Type B pancreatic cell (in vitro differentiated cells): ENCODE measurements at regions not wholly inside any gene's neighbourhood (a gene's known extent, or its start where the extent isn't known, plus 50 kb on each side); places are given as distances from the start of the nearest gene placed in this dataset.

ENCODE experiments used
- DNase-seq: peaks from one replicate; pipeline ENCODE4 v3.0.0; 2021; ENCODE audit warnings: mixed read lengths; ENCODE audit not compliant: unreplicated experiment; ENCODE audit errors: extremely low spot score
- H3K27ac Mint-ChIP-seq: 2 replicates; pipeline ENCODE4 v1.8.0; 2021; ENCODE audit warnings: mild to moderate bottlenecking, mixed read lengths
- H3K27me3 Mint-ChIP-seq: 2 replicates; pipeline ENCODE4 v1.8.0; 2021; ENCODE audit warnings: mixed read lengths
- H3K36me3 Mint-ChIP-seq: 2 replicates; pipeline ENCODE4 v1.8.0; 2021; ENCODE audit warnings: mixed read lengths
- H3K4me1 Mint-ChIP-seq: one replicate; pipeline ENCODE4 v1.8.0; 2021; ENCODE audit warnings: mixed read lengths; ENCODE audit not compliant: unreplicated experiment
- H3K4me3 Mint-ChIP-seq: 2 replicates; pipeline ENCODE4 v1.8.0; 2021; ENCODE audit warnings: mild to moderate bottlenecking, mixed read lengths
- H3K9me3 Mint-ChIP-seq: 2 replicates; pipeline ENCODE4 v1.8.0; 2021; ENCODE audit warnings: mixed read lengths
- CTCF ChIP-seq: fragments of 200-600 bp; sonication (generic); conservative IDR thresholded peaks from 2 replicates; pipeline ENCODE4 v1.5.0; 2021; ENCODE audit warnings: antibody characterized with exemption, mild to moderate bottlenecking

DNA sequence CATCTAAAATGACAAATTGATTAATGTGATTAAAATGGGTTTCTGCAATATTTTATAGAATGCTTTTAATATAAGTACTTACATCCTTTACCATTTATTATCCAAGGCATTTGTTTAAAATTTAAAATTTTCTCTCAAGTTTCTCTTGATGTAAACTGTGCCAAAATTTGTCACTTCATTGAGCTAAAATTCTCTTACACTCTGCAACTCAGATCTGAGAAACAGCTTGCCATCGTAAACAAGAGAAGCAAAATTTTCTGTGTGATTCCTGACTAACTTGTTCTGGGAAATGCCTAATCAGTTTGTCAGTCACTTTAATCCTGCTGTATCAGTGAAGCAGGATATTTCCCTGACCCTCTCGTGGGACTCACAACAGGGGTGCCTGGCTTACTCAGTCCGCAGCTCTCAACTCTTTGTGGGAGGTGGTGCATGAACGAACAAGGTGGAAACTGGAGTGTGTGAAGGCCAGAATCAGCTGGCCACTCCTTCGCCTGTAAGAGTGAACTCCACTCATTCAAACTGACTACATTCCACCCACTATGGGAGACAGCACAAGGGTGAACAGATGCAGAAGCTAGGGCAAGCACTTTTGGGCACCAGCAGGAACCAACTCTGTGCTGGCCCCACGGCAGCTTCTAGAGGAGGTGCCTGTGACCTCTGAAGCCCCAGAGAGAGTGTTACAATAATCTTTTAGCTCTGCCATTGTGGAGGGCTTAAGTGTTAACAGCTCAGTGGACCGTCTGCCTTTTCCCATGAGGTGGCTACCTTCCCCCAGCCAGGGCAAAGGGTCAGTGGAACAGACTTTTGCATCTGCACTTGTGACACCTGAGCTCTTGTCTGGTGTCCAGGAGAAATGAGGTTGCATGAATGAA, 349.4 kb downstream of the FAT4 start:
- DNase-seq = no peak
- Mint-ChIP-seq H3K9me3 (no peaks in the 10 kb centered on the region), H3K27ac (no peak overlapping the region), H3K36me3 (no peaks in the 10 kb centered on the region), H3K4me1 (no peaks in the 10 kb centered on the region), H3K4me3 (no peak overlapping the region), H3K27me3 (no peaks in the 10 kb centered on the region)
- no peak for TF ChIP-seq CTCF

DNA sequence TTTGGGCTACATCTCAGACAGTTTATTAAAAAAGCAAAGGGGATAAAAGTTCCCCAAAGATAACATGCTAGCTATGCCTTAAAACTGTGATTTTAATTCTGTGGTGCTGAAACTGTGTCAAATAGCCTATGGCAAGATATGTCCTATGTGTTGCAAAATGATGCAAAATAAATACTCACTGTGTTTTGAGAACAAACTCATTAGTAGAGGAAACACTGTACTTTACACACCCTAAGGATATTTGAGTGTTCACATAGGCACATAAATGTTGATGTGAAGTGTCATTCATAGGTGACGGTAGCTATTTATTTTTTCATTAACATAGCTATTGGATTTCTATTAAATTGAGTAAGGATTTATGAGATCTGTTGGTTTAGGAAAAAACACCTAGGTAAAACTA, 351.9 kb downstream of the FAT4 start:
- H3K36me3 Mint-ChIP-seq = no peaks in the 10 kb centered on the region
- no peak overlapping the region for H3K27ac Mint-ChIP-seq
- H3K4me3 Mint-ChIP-seq = no peak overlapping the region
- no peak for TF ChIP-seq CTCF
- no peaks in the 10 kb centered on the region for H3K9me3 Mint-ChIP-seq
- DNase-seq = no peak
- no peaks in the 10 kb centered on the region for H3K27me3 Mint-ChIP-seq
- no peaks in the 10 kb centered on the region for H3K4me1 Mint-ChIP-seq

- no peaks in the 10 kb centered on the region for H3K9me3 Mint-ChIP-seq
- no peak overlapping the region for H3K27ac Mint-ChIP-seq
- no peak for TF ChIP-seq CTCF
- no peaks in the 10 kb centered on the region for H3K36me3 Mint-ChIP-seq
- H3K4me1 Mint-ChIP-seq = no peaks in the 10 kb centered on the region
- no peak for DNase-seq
- no peak overlapping the region for H3K4me3 Mint-ChIP-seq
- H3K27me3 Mint-ChIP-seq = no peaks in the 10 kb centered on the region
Measured at GRCh38 chr4:125676156-125676555, 361.4 kb downstream of the FAT4 start.

DNA sequence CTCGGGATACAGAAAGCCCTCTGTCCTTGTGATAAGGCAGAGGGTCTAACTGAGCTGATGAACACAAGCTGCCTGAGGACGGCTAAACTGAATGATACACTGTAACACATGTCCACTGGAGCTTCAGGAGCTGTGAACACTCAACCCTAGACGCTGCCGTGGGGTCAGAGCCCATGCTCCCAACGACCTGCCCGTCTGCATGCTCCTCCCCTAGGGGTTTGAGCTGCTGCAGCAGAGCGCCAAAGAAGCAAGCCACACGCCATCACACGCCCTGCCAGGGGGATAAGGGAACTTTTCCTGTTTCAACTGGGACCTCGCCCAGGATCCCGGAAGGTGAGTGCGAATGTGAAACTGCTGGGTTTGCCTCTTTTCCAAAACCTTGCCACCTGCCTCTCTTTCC, 361.8 kb downstream of the FAT4 start:
- no peaks in the 10 kb centered on the region for H3K9me3 Mint-ChIP-seq
- no peaks in the 10 kb centered on the region for H3K27me3 Mint-ChIP-seq
- no peaks in the 10 kb centered on the region for H3K4me1 Mint-ChIP-seq
- H3K27ac Mint-ChIP-seq = no peak overlapping the region
- no peak overlapping the region for H3K4me3 Mint-ChIP-seq
- no peaks in the 10 kb centered on the region for H3K36me3 Mint-ChIP-seq
- no peak for DNase-seq
- no peak for TF ChIP-seq CTCF

DNA sequence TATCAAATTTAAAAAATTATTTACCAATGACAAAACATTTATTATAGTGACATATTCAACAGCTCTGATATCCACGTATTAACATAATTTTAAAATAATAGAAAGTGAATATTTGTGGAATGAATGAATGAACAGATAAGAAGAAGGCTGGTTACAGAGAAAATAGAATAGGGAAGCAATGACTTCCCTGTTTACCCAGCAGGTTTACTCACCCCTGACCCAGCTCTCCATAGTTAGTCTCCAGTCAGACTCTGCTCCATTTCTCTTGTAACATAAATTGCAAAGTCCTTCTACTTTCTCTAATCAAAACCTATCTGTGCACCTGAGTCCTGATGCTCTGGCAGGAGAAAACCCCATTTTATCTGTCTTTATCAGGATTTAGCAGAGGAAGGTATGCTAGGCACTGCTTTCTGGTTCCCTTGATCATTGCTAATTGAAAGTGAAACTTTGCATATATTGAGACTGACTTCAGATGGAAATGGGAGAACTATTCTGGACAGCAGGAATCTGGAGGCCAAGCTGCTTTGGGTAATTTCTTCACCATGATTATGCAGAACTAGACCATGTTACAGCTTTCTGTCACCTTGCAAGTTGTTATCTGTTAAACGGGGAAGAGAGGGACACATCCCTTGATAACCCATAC, 363.0 kb downstream of the FAT4 start:
- no peaks in the 10 kb centered on the region for H3K27me3 Mint-ChIP-seq
- TF ChIP-seq CTCF = no peak
- H3K4me1 Mint-ChIP-seq = no peaks in the 10 kb centered on the region
- no peaks in the 10 kb centered on the region for H3K9me3 Mint-ChIP-seq
- no peak overlapping the region for H3K4me3 Mint-ChIP-seq
- DNase-seq = no peak
- H3K27ac Mint-ChIP-seq = no peak overlapping the region
- H3K36me3 Mint-ChIP-seq = no peaks in the 10 kb centered on the region
